Skeletal muscle satellite cell (primary cell): ENCODE measurements at regions not wholly inside any gene's neighbourhood (a gene's known extent, or its start where the extent isn't known, plus 50 kb on each side); places are given as distances from the start of the nearest gene placed in this dataset.
"Not testable (repeated sequence)": the region's sequence is repeated elsewhere in the genome, so short reads cannot be mapped to it uniquely, and the experiment has no call there.

Experiments used
- H3K27me3 ChIP-seq: 2 replicates; pipeline ENCODE4 v1.7.0; 2013; ENCODE audit warnings: low read length; ENCODE audit not compliant: control insufficient read depth, insufficient read depth
- H3K36me3 ChIP-seq: 2 replicates; pipeline ENCODE4 v1.7.0; 2013; ENCODE audit warnings: mild to moderate bottlenecking, control low read depth, low read length; ENCODE audit not compliant: insufficient read depth
- H3K4me1 ChIP-seq: 2 replicates; pipeline ENCODE4 v1.7.0; 2013; ENCODE audit warnings: low read length; ENCODE audit not compliant: control insufficient read depth, insufficient read depth
- H3K4me2 ChIP-seq: 2 replicates; pipeline ENCODE4 v1.7.0; 2013; ENCODE audit warnings: mild to moderate bottlenecking, low read length
- H3K4me3 ChIP-seq: 2 replicates; pipeline ENCODE4 v1.7.0; 2013; ENCODE audit warnings: low read length
- H3K9ac ChIP-seq: 2 replicates; pipeline ENCODE4 v1.7.0; 2013; ENCODE audit warnings: mild to moderate bottlenecking, low read depth, low read length, moderate library complexity
- H3K9me3 ChIP-seq: replicated peaks from 2 replicates; pipeline ENCODE4 v1.7.0; 2013; ENCODE audit warnings: mild to moderate bottlenecking, control low read depth, low read length

- Histone ChIP-seq H3K4me1 (no peaks in the 10 kb centered on the region), H3K27me3 (peaks cover 52% of the 10 kb centered on the region), H3K9ac (no peak overlapping the region), H3K9me3 (no peaks in the 10 kb centered on the region), H3K4me2 (no peak overlapping the region), H3K36me3 (no peaks in the 10 kb centered on the region), H3K4me3 (no peak overlapping the region)
Observed at GRCh38 chr9:109627042-109627441, 128.9 kb upstream of the PTPN3 start.

DNA sequence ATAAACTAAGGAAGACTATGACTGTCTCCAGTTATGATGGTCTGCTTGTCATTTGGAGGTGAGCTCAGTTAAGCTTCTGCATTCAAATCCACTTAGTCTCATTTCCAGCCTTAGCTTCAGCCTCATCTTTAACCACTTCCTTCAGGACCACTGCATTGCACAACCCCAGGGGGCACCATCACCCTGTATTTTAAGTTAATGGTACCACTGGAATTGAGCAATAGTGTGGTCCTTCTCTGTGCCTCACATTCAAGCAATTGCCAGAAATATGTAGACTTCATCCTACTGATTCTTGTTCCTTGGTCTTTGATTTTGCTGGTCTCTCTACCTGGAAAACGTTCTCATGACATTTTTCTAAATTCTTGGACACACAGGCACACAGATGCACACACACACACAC, 131.5 kb upstream of the PTPN3 start:
- Histone ChIP-seq H3K4me1 (no peaks in the 10 kb centered on the region), H3K9me3 (no peaks in the 10 kb centered on the region), H3K27me3 (peaks cover 67% of the 10 kb centered on the region), H3K4me3 (no peak overlapping the region), H3K4me2 (no peak overlapping the region), H3K9ac (no peak overlapping the region), H3K36me3 (no peaks in the 10 kb centered on the region)

DNA sequence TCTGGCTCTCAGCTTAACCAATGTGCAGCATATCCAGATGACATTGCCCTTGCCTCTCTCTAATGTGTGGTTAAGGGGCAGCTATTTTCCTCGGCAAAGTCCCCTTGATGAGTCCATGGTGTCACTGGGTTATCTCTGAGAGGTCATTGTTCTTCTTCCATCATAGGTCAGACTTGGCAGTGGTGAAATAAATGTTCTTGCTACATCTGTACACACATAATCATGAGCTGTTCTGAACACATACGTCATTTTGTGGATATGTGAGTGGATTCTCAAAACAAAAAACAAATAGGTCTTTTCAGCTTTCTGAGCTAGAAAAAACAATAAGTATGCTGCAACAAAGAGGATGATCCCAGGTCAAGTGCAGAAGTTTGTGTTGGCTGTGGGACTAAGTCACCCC, 134.7 kb upstream of the PTPN3 start:
- Histone ChIP-seq H3K4me3 (no peak overlapping the region), H3K4me1 (no peaks in the 10 kb centered on the region), H3K36me3 (no peaks in the 10 kb centered on the region), H3K9ac (no peak overlapping the region), H3K9me3 (no peaks in the 10 kb centered on the region), H3K4me2 (no peak overlapping the region), H3K27me3 (peaks cover 60% of the 10 kb centered on the region)

DNA sequence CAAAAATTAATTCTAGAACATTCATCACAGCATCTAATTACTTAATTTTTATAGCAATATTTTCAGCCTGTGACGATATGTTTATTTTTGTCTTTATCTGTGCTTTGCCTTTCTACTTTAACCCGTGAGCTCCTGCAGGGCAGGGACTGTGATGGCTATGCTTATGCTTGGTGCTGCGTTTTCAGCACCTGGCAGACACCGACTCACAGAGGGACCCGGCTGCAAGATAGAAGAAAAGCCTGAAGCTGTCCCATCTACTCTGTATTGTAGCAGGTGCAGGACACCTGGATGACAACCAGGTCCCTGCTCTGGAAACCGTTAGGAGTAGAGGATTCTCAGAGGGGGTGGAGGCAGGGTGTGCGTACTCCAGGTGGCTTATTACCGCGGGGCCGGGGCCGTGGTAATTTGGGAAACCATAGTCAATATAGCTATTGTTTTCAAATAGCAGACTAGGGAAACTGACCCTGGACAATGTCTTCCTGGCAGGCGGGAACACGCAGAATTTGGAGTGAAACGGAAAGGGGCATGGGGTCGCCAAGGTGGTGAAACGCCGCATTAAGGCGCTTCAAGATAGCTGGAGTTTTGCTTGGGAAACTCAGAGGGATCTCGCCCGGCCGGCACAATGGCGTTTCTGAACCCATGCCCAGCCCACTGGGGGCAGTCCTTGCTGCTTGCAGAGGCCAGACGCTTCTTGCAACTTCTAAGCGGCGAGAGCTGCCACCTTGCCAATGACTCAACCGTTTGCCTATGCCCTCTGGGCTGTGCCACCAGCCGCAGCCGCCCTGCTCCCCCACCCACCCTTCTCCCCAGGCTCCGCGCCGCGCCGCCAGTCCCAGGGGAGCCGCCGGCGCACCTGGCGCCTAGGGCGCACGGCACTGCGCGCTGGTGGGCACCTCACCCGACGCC, 140.1 kb upstream of the PALM2AKAP2 start:
- Histone ChIP-seq H3K4me1 (peaks cover 16% of the 10 kb centered on the region), H3K27me3 (peaks cover 67% of the 10 kb centered on the region), H3K9me3 (no peaks in the 10 kb centered on the region), H3K36me3 (no peaks in the 10 kb centered on the region), H3K4me2 (peak overlapping the region; percentile 94), H3K9ac (no peak overlapping the region), H3K4me3 (peak overlapping the region; percentile 72)

- Histone ChIP-seq H3K9ac (peak overlapping the region; percentile 18), H3K36me3 (no peaks in the 10 kb centered on the region), H3K27me3 (peaks cover 75% of the 10 kb centered on the region), H3K9me3 (no peaks in the 10 kb centered on the region), H3K4me1 (peaks cover 16% of the 10 kb centered on the region), H3K4me2 (peak overlapping the region; percentile 94), H3K4me3 (peak overlapping the region; percentile 72)
Observed at GRCh38 chr9:109640580-109641371, 139.2 kb upstream of the PALM2AKAP2 start.

DNA sequence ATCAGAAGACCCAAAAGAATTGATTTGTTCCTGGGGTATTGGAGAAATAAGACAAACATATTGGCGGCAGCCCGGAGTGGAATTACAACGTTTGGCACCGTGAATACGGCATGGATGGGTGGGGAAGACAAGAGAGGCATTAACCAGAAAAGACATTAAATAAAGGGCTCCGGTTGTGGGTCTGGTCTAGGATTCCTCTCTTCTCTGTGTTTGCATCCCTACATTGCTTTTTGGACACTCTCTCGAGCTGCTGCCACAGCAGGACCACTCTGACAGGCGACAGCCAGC, 138.7 kb upstream of the PALM2AKAP2 start:
- Histone ChIP-seq H3K27me3 (peaks cover 75% of the 10 kb centered on the region), H3K9me3 (no peaks in the 10 kb centered on the region), H3K9ac (no peak overlapping the region), H3K4me2 (peak overlapping the region; percentile 94), H3K4me1 (peaks cover 16% of the 10 kb centered on the region), H3K36me3 (no peaks in the 10 kb centered on the region), H3K4me3 (peak overlapping the region; percentile 72)

- no peak overlapping the region for H3K4me2 ChIP-seq
- H3K4me3 ChIP-seq = no peak overlapping the region
- no peaks in the 10 kb centered on the region for H3K9me3 ChIP-seq
- H3K27me3 ChIP-seq = no peaks in the 10 kb centered on the region
- peaks cover 7% of the 10 kb centered on the region for H3K4me1 ChIP-seq
- H3K9ac ChIP-seq = no peak overlapping the region
- H3K36me3 ChIP-seq = no peaks in the 10 kb centered on the region
Observed at GRCh38 chr9:109652112-109652511, 127.9 kb upstream of the PALM2AKAP2 start.

DNA sequence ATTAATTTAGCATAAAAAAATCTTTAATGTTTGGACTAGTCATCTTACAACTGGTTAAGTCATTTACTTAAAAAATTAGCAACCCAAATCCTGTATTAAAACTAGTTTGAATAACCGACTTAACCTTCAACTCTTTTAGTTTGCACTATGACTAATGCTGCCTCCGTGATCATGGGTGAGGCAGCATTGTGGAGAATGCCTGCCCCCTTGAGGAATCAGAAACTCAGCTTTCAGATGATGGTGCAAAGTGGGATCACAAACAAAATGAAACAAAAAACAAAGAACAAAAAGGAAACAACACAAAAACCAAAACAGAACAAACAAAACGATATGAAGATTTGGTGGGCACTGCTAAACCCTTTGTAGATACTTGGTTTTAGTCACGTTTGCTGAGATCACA, 127.0 kb upstream of the PALM2AKAP2 start:
- H3K9ac ChIP-seq = no peak overlapping the region
- H3K9me3 ChIP-seq = no peaks in the 10 kb centered on the region
- H3K4me2 ChIP-seq = no peak overlapping the region
- no peak overlapping the region for H3K4me3 ChIP-seq
- H3K27me3 ChIP-seq = peaks cover 4% of the 10 kb centered on the region
- H3K36me3 ChIP-seq = no peaks in the 10 kb centered on the region
- H3K4me1 ChIP-seq = peaks cover 7% of the 10 kb centered on the region

- peaks cover 7% of the 10 kb centered on the region for H3K4me1 ChIP-seq
- peaks cover 4% of the 10 kb centered on the region for H3K27me3 ChIP-seq
- H3K36me3 ChIP-seq = no peaks in the 10 kb centered on the region
Observed at GRCh38 chr9:109653470-109653869, 126.5 kb upstream of the PALM2AKAP2 start.

GRCh38 chr9:109663978-109664377, 116.0 kb upstream of the PALM2AKAP2 start:
- not testable (repeated sequence) for H3K9ac ChIP-seq, H3K9me3 ChIP-seq, H3K4me3 ChIP-seq, H3K36me3 ChIP-seq, H3K4me2 ChIP-seq, H3K4me1 ChIP-seq, H3K27me3 ChIP-seq

More at GRCh38 chr9:109653470-109653869, 126.5 kb upstream of the PALM2AKAP2 start:
- H3K9me3 ChIP-seq = no peaks in the 10 kb centered on the region
- H3K4me2 ChIP-seq = no peak overlapping the region
- no peak overlapping the region for H3K9ac ChIP-seq
- H3K4me3 ChIP-seq = no peak overlapping the region

DNA sequence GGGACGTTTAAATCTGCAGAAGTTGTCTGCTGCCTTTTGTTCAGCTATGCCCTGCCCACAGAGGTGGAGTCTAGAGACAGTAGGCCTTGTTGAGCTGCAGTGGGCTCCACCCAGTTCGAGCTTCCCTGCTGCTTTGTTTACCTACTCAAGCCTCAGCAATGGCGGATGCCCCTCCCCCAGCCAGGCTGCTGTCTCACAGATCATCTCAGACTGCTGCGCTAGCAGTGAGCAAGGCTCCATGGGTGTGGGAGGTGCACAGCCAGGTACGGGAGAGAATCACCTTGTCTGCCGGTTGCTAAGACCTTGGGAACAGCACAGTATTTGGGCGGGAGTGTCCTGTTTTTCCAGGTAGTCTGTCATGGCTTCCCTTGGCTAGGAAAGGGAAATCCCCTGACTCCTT, 114.3 kb upstream of the PALM2AKAP2 start:
- not testable (repeated sequence) for H3K4me1 ChIP-seq, H3K4me3 ChIP-seq, H3K9ac ChIP-seq, H3K27me3 ChIP-seq, H3K4me2 ChIP-seq, H3K9me3 ChIP-seq, H3K36me3 ChIP-seq
